HCT116 (cell line): ENCODE measurements at regions not wholly inside any gene's neighbourhood (a gene's known extent, or its start where the extent isn't known, plus 50 kb on each side); places are given as distances from the start of the nearest gene placed in this dataset.

Experiments used
- ATAC-seq: fragments of 200-7000 bp; cut with Tn5 transposase; 2 replicates; pipeline ENCODE4 v1.9.1; 2020; ENCODE audit warnings: mild to moderate bottlenecking, moderate library complexity
- BruUV-seq: library from RNA; stranded (reverse); fragments of 400-500 nt; replicated peaks from 2 replicates; lab custom pipeline; 2021; lab: Mats Ljungman, UMichigan
- CTCF ChIA-PET: fragments of 300-600 bp; sonication (Branson Sonifier 250); formaldehyde crosslinking; loops from one replicate; lab custom pipeline; 2021; ENCODE audit warnings: antibody characterized with exemption; lab: Charles Lee
- POLR2A ChIA-PET: fragments of 300-600, 350-600 bp; sonication (Branson Sonifier 250); formaldehyde crosslinking; loops from one replicate; lab custom pipeline; 2021; ENCODE audit warnings: antibody characterized with exemption; lab: Charles Lee
- RAD21 ChIA-PET, 2 experiments: fragments of 300-600 bp; sonication (Branson Sonifier 250); formaldehyde crosslinking; loops; one replicate each; lab custom pipeline; 2023; ENCODE audit warnings: low total read pairs in 2 of 2; ENCODE audit not compliant: uncharacterized antibody in 2 of 2, unreplicated experiment in 2 of 2, low non-redundant PET in 1 of 2; lab: Charles Lee
- DNase-seq: peaks from one replicate; pipeline ENCODE4 v3.0.0-alpha.2; 2010; ENCODE audit warnings: low read depth, low spot score
- H2AFZ ChIP-seq: fragments of 200-600 bp; shearing (Covaris generic), sonication (generic); 2 replicates; pipeline ENCODE4 v1.6.1; 2017; ENCODE audit warnings: low read depth, mixed run types, mixed read lengths, antibody characterized with exemption, low read length; ENCODE audit not compliant: poor library complexity, severe bottlenecking
- H3K27ac ChIP-seq: 2 replicates; pipeline ENCODE4 v1.5.1; 2012; ENCODE audit warnings: low read depth, low read length
- H3K27me3 ChIP-seq: fragments of 200-600 bp; sonication (generic); 2 replicates; pipeline ENCODE4 v1.6.1; 2016; ENCODE audit warnings: mixed run types, low read length, mixed read lengths; ENCODE audit not compliant: insufficient read depth
- H3K36me3 ChIP-seq, 2 experiments: fragments of 200-500 bp in 1 of 2; fragments of 200-600 bp in 1 of 2; sonication (Bioruptor generic) in 1 of 2; sonication (generic) in 1 of 2; 2 replicates each; pipeline versions ENCODE4 v1.5.1 to v1.6.1; 2014 to 2016; ENCODE audit warnings: low read length in 2 of 2, inconsistent platforms in 1 of 2, mixed read lengths in 1 of 2, mixed run types in 1 of 2; ENCODE audit not compliant: insufficient read depth in 2 of 2, control insufficient read depth in 1 of 2
- H3K4me1 ChIP-seq, 2 experiments: fragments of 200-600 bp in 1 of 2; sonication (generic) in 1 of 2; 2 replicates each; pipeline versions ENCODE4 v1.5.1 to v1.6.1; 2012 to 2017; ENCODE audit warnings: low read length in 2 of 2, inconsistent platforms in 1 of 2, mild to moderate bottlenecking in 1 of 2, mixed read lengths in 1 of 2, mixed run types in 1 of 2, moderate library complexity in 1 of 2; ENCODE audit not compliant: insufficient read depth in 2 of 2, control insufficient read depth in 1 of 2
- H3K4me2 ChIP-seq: fragments of 200-600 bp; sonication (generic); 2 replicates; pipeline ENCODE4 v1.6.1; 2017; ENCODE audit warnings: mixed run types, low read length, mixed read lengths
- H3K4me3 ChIP-seq, 2 experiments: fragments of 200-600 bp in 1 of 2; sonication (generic) in 1 of 2; replicated peaks in 1 of 2; 2 replicates each; pipeline ENCODE4 v1.5.1; 2011 to 2016; ENCODE audit warnings: low read length in 2 of 2, control low read depth in 1 of 2, low read depth in 1 of 2, mild to moderate bottlenecking in 1 of 2, mixed read lengths in 1 of 2, mixed run types in 1 of 2
- H3K79me2 ChIP-seq: fragments of 200-600 bp; sonication (generic); 2 replicates; pipeline ENCODE4 v1.6.1; 2017; ENCODE audit warnings: mild to moderate bottlenecking, mixed run types, low read length, moderate library complexity, mixed read lengths; ENCODE audit not compliant: insufficient read depth
- H3K9ac ChIP-seq: fragments of 200-600 bp; sonication (generic); 2 replicates; pipeline ENCODE4 v1.6.1; 2016; ENCODE audit warnings: low read length, mixed read lengths
- H3K9me2 ChIP-seq: fragments of 200-600 bp; sonication (generic), shearing (Covaris generic); 2 replicates; pipeline ENCODE4 v1.6.1; 2017; ENCODE audit warnings: mixed run types, mild to moderate bottlenecking, moderate library complexity; ENCODE audit not compliant: insufficient read depth
- H3K9me3 ChIP-seq, 2 experiments: fragments of 200-500 bp in 1 of 2; fragments of 200-600 bp in 1 of 2; sonication (Bioruptor generic) in 1 of 2; sonication (generic) in 1 of 2; 2 replicates each; pipeline ENCODE4 v1.6.1; 2014 to 2017; ENCODE audit warnings: low read length in 2 of 2, mixed read lengths in 2 of 2, inconsistent platforms in 1 of 2, low read depth in 1 of 2, mild to moderate bottlenecking in 1 of 2, mixed run types in 1 of 2, moderate library complexity in 1 of 2; ENCODE audit not compliant: control insufficient read depth in 1 of 2, insufficient read depth in 1 of 2
- H4K20me1 ChIP-seq: fragments of 200-600 bp; sonication (generic), shearing (Covaris generic); 2 replicates; pipeline ENCODE4 v1.6.1; 2017; ENCODE audit warnings: mixed run types, mild to moderate bottlenecking, moderate library complexity; ENCODE audit not compliant: insufficient read depth
- CBX3 ChIP-seq: IDR thresholded peaks from 2 replicates; pipeline ENCODE4 v1.6.1; 2012; ENCODE audit warnings: low read depth
- CEBPB ChIP-seq: IDR thresholded peaks from 2 replicates; pipeline ENCODE4 v1.6.1; 2012; ENCODE audit warnings: low read depth
- ELF1 ChIP-seq: IDR thresholded peaks from 2 replicates; pipeline ENCODE4 v1.6.1; 2012; ENCODE audit warnings: low read depth, borderline replicate concordance
- EZH2 ChIP-seq: fragments of 200-600 bp; sonication (generic); IDR thresholded peaks from 2 replicates; pipeline ENCODE4 v1.6.1; 2017; ENCODE audit warnings: antibody characterized with exemption, mixed run types
- EZH2phosphoT487 ChIP-seq: fragments of 200-600 bp; IDR thresholded peaks from 2 replicates; pipeline ENCODE4 v1.6.1; 2018; ENCODE audit warnings: antibody characterized with exemption, borderline replicate concordance
- FOSL1 ChIP-seq: IDR thresholded peaks from 2 replicates; pipeline ENCODE4 v1.6.1; 2012; ENCODE audit warnings: low read depth
- POLR2A ChIP-seq: IDR thresholded peaks from 2 replicates; pipeline ENCODE4 v1.7.0; 2011; ENCODE audit warnings: borderline replicate concordance; ENCODE audit not compliant: insufficient read depth, insufficient read length; ENCODE audit errors: extremely low read depth
- RAD21 ChIP-seq: IDR thresholded peaks from 2 replicates; pipeline ENCODE4 v1.6.1; 2012; ENCODE audit warnings: low read depth, mild to moderate bottlenecking
- SIN3A ChIP-seq: IDR thresholded peaks from 2 replicates; pipeline ENCODE4 v1.6.1; 2012; ENCODE audit warnings: low read depth
- SP1 ChIP-seq: IDR thresholded peaks from 2 replicates; pipeline ENCODE4 v1.6.1; 2012; ENCODE audit warnings: low read depth
- ZFX ChIP-seq: fragments of 450-650 bp; IDR thresholded peaks from 2 replicates; pipeline ENCODE4 v1.6.1; 2017
- ZNF274 ChIP-seq: fragments of 200-500 bp; sonication (Bioruptor generic); IDR thresholded peaks from 2 replicates; pipeline ENCODE4 v1.6.1; 2014; ENCODE audit warnings: mild to moderate bottlenecking, low read depth, low read length, inconsistent platforms
- intact Hi-C: fragments of 100-400 bp; cut with micrococcal nuclease; formaldehyde crosslinking; loops from 2 replicates; pipeline ENCODE4 v1.10.0; 2022
- TF ChIP-seq, protein P1 (sequence below): IDR thresholded peaks from 2 replicates; pipeline ENCODE4 v1.6.1; 2012; ENCODE audit warnings: low read depth
- TF ChIP-seq, protein P2 (sequence below): IDR thresholded peaks from 2 replicates; pipeline ENCODE4 v1.6.1; 2012
- TF ChIP-seq, protein P3 (sequence below), 3 experiments: fragments of 200-600 bp in 1 of 3; sonication (generic) in 1 of 3; IDR thresholded peaks in 2 of 3; conservative IDR thresholded peaks in 1 of 3; 2 replicates each; pipeline ENCODE4 v1.5.1; 2012 to 2017; ENCODE audit warnings: low read depth in 2 of 3, low read length in 2 of 3, antibody characterized with exemption in 1 of 3, borderline replicate concordance in 1 of 3, control low read depth in 1 of 3, mild to moderate bottlenecking in 1 of 3, mixed read lengths in 1 of 3, mixed run types in 1 of 3, moderate library complexity in 1 of 3; ENCODE audit not compliant: insufficient read depth in 1 of 3
- TF ChIP-seq, protein P4 (sequence below): IDR thresholded peaks from 2 replicates; pipeline ENCODE4 v1.6.1; 2011; ENCODE audit warnings: mild to moderate bottlenecking, low read length, moderate library complexity; ENCODE audit not compliant: insufficient replicate concordance; ENCODE audit errors: extremely low read depth

DNA sequence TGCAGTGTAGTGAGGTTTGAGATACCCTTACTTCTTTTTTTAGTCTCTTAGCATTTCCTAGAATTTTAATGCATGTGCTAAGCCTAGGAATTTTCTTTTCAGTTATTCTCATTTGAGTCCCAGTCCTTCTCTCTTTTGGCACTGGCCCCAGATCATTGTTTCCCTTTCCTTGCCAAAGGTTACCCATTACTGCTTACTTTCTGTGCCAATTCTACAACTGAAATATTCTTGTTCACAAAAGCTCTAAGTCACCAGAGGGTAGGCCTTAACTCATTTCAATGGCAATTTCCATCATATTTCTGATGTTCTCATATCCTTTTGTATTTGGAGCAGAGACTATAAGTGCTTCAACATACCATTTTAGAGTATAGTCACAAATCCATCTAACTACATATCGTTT lies 199.6 kb upstream of the CBLB start:
- Histone ChIP-seq H3K9me3 (no peaks in the 10 kb centered on the region), H3K27ac (no peak overlapping the region), H3K9me2 (peaks cover 4% of the 10 kb centered on the region; the same call in 1 of the 2 replicates), H3K4me2 (no peak overlapping the region), H3K36me3 (no peaks in the 10 kb centered on the region), H4K20me1 (no peaks in the 10 kb centered on the region), H3K27me3 (no peaks in the 10 kb centered on the region), H3K4me3 (no peak overlapping the region), H3K79me2 (no peaks in the 10 kb centered on the region), H3K9ac (no peak overlapping the region), H3K4me1 (no peaks in the 10 kb centered on the region), H2AFZ (no peak overlapping the region)
- intact Hi-C loops, result no loop called here
- CTCF ChIA-PET, result no interaction called here
- DNase-seq (no peak), ATAC-seq (no peak)
- TF ChIP-seq, protein P1, sequence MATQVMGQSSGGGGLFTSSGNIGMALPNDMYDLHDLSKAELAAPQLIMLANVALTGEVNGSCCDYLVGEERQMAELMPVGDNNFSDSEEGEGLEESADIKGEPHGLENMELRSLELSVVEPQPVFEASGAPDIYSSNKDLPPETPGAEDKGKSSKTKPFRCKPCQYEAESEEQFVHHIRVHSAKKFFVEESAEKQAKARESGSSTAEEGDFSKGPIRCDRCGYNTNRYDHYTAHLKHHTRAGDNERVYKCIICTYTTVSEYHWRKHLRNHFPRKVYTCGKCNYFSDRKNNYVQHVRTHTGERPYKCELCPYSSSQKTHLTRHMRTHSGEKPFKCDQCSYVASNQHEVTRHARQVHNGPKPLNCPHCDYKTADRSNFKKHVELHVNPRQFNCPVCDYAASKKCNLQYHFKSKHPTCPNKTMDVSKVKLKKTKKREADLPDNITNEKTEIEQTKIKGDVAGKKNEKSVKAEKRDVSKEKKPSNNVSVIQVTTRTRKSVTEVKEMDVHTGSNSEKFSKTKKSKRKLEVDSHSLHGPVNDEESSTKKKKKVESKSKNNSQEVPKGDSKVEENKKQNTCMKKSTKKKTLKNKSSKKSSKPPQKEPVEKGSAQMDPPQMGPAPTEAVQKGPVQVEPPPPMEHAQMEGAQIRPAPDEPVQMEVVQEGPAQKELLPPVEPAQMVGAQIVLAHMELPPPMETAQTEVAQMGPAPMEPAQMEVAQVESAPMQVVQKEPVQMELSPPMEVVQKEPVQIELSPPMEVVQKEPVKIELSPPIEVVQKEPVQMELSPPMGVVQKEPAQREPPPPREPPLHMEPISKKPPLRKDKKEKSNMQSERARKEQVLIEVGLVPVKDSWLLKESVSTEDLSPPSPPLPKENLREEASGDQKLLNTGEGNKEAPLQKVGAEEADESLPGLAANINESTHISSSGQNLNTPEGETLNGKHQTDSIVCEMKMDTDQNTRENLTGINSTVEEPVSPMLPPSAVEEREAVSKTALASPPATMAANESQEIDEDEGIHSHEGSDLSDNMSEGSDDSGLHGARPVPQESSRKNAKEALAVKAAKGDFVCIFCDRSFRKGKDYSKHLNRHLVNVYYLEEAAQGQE, result no peak
- TF ChIP-seq CBX3, result no peak
- TF ChIP-seq, protein P2, sequence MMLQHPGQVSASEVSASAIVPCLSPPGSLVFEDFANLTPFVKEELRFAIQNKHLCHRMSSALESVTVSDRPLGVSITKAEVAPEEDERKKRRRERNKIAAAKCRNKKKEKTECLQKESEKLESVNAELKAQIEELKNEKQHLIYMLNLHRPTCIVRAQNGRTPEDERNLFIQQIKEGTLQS, result no peak
- no peak for TF ChIP-seq EZH2phosphoT487
- no peak for TF ChIP-seq POLR2A
- TF ChIP-seq, protein P3, sequence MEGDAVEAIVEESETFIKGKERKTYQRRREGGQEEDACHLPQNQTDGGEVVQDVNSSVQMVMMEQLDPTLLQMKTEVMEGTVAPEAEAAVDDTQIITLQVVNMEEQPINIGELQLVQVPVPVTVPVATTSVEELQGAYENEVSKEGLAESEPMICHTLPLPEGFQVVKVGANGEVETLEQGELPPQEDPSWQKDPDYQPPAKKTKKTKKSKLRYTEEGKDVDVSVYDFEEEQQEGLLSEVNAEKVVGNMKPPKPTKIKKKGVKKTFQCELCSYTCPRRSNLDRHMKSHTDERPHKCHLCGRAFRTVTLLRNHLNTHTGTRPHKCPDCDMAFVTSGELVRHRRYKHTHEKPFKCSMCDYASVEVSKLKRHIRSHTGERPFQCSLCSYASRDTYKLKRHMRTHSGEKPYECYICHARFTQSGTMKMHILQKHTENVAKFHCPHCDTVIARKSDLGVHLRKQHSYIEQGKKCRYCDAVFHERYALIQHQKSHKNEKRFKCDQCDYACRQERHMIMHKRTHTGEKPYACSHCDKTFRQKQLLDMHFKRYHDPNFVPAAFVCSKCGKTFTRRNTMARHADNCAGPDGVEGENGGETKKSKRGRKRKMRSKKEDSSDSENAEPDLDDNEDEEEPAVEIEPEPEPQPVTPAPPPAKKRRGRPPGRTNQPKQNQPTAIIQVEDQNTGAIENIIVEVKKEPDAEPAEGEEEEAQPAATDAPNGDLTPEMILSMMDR (IDR thresholded peaks at IDR 0.05 in 2 of 3, conservative IDR thresholded peaks at IDR 0.05 in 1 of 3; ENCODE audit: borderline replicate concordance in 1 of 3, insufficient read depth in 1 of 3, low read depth in 2 of 3, low read length in 2 of 3), result no peak
- no peak for TF ChIP-seq EZH2
- TF ChIP-seq CEBPB, result no peak
- TF ChIP-seq ZFX, result no peak
- TF ChIP-seq FOSL1, result no peak
- no peak for TF ChIP-seq RAD21
- TF ChIP-seq, protein P4, sequence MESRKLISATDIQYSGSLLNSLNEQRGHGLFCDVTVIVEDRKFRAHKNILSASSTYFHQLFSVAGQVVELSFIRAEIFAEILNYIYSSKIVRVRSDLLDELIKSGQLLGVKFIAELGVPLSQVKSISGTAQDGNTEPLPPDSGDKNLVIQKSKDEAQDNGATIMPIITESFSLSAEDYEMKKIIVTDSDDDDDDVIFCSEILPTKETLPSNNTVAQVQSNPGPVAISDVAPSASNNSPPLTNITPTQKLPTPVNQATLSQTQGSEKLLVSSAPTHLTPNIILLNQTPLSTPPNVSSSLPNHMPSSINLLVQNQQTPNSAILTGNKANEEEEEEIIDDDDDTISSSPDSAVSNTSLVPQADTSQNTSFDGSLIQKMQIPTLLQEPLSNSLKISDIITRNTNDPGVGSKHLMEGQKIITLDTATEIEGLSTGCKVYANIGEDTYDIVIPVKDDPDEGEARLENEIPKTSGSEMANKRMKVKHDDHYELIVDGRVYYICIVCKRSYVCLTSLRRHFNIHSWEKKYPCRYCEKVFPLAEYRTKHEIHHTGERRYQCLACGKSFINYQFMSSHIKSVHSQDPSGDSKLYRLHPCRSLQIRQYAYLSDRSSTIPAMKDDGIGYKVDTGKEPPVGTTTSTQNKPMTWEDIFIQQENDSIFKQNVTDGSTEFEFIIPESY, result no peak
- no peak for TF ChIP-seq ZNF274
- no peak for TF ChIP-seq ELF1
- TF ChIP-seq SP1, result no peak
- TF ChIP-seq SIN3A, result no peak
- RAD21 ChIA-PET, result no interaction called here
- no TSS peak for BruUV-seq
- POLR2A ChIA-PET, result no interaction called here
